Liver (tissue), 2 donors: ENCODE measurements at regions not wholly inside any gene's neighbourhood (a gene's known extent, or its start where the extent isn't known, plus 50 kb on each side); places are given as distances from the start of the nearest gene placed in this dataset.

Experiments used
- CTCF ChIP-seq: fragments of 150-350 bp; IDR thresholded peaks from 2 replicates; pipeline ENCODE4 v1.5.1; 2017; ENCODE audit warnings: improper control_type of control experiment, low read depth, low read length; ENCODE audit not compliant: missing input control
- MAX ChIP-seq: IDR thresholded peaks from 2 replicates; pipeline ENCODE4 v1.6.1; 2016; ENCODE audit warnings: antibody characterized with exemption
- donor health status: healthy.

GRCh38 chr5:87722286-87722685, 309.6 kb upstream of the CCNH start:
- TF ChIP-seq CTCF (no peak), MAX (no peak)
